Skeletal muscle tissue (tissue), 3 donors: ENCODE measurements at regions not wholly inside any gene's neighbourhood (a gene's known extent, or its start where the extent isn't known, plus 50 kb on each side); places are given as distances from the start of the nearest gene placed in this dataset.

Experiments
- H3K27ac ChIP-seq: one replicate; pipeline ENCODE4 v1.7.0; 2013; ENCODE audit warnings: mild to moderate bottlenecking, low read depth, low read length, inconsistent platforms
- H3K27me3 ChIP-seq, 3 donors: one replicate each; pipeline ENCODE4 v1.7.0; 2013; ENCODE audit warnings: low read length in 3 of 3; ENCODE audit not compliant: control insufficient read depth in 3 of 3, insufficient read depth in 3 of 3
- H3K36me3 ChIP-seq, 3 donors: one replicate each; pipeline ENCODE4 v1.7.0; 2013; ENCODE audit warnings: low read length in 3 of 3; ENCODE audit not compliant: control insufficient read depth in 3 of 3, insufficient read depth in 3 of 3
- H3K4me1 ChIP-seq, 3 donors: one replicate each; pipeline ENCODE4 v1.7.0; 2013; ENCODE audit warnings: low read length in 3 of 3, mild to moderate bottlenecking in 3 of 3; ENCODE audit not compliant: control insufficient read depth in 3 of 3, insufficient read depth in 3 of 3
- H3K4me3 ChIP-seq, 3 donors: one replicate each; pipeline ENCODE4 v1.7.0; 2013; ENCODE audit warnings: low read length in 3 of 3
- H3K9ac ChIP-seq, 3 donors: one replicate each; pipeline ENCODE4 v1.7.0; 2013; ENCODE audit warnings: low read length in 3 of 3, mild to moderate bottlenecking in 3 of 3, moderate library complexity in 2 of 3, low read depth in 1 of 3
- H3K9me3 ChIP-seq, 3 donors: one replicate each; pipeline ENCODE4 v1.7.0; 2013; ENCODE audit warnings: low read length in 3 of 3; ENCODE audit not compliant: control insufficient read depth in 3 of 3
- donor health status: Osteomylitis.

- Histone ChIP-seq H3K36me3 (no peaks in the 10 kb centered on the region), H3K27ac (no peak overlapping the region), H3K9ac (no peak overlapping the region), H3K27me3 (no peaks in the 10 kb centered on the region), H3K9me3 (no peaks in the 10 kb centered on the region), H3K4me3 (no peak overlapping the region), H3K4me1 (peaks cover 0 to 2% (median 0%) of the 10 kb centered on the region in 3 donors)
Measured at GRCh38 chr6:147621263-147621662, 112.8 kb downstream of the SAMD5 start.

- Histone ChIP-seq H3K27ac (no peak overlapping the region), H3K4me1 (peaks cover 0 to 2% (median 0%) of the 10 kb centered on the region in 3 donors), H3K9ac (no peak overlapping the region), H3K9me3 (no peaks in the 10 kb centered on the region), H3K36me3 (no peaks in the 10 kb centered on the region), H3K4me3 (no peak overlapping the region), H3K27me3 (no peaks in the 10 kb centered on the region)
Measured at GRCh38 chr6:147621961-147622360, 113.5 kb downstream of the SAMD5 start.

GRCh38 chr6:147624946-147625515 lies 116.5 kb downstream of the SAMD5 start:
- Histone ChIP-seq H3K27ac (no peak overlapping the region), H3K9me3 (no peaks in the 10 kb centered on the region), H3K9ac (no peak overlapping the region), H3K4me3 (no peak overlapping the region), H3K4me1 (peaks cover 0 to 2% (median 0%) of the 10 kb centered on the region in 3 donors), H3K27me3 (no peaks in the 10 kb centered on the region), H3K36me3 (no peaks in the 10 kb centered on the region)

DNA sequence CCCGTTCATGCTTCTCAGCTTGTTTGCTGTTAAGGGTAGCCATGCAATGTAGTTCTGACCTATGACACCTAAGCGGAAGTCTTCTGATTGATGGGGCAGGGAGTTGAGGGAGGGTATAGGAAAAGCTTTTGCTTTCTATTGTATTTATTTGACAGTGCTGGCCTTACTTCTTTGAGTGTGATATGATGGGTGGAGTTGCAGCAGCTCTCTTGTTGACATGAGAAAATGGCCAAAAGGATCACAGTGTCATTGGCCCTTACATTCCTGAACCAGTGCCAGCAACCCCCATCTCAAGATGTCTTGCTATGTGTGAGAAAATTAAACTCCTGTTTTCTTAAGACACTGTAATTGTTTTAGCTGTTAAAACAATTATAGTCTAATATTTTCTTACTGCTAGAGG lies 117.5 kb downstream of the SAMD5 start:
- no peak overlapping the region for H3K4me3 ChIP-seq
- no peak overlapping the region for H3K9ac ChIP-seq
- no peaks in the 10 kb centered on the region for H3K9me3 ChIP-seq
- H3K36me3 ChIP-seq, result no peaks in the 10 kb centered on the region
- H3K27ac ChIP-seq, result no peak overlapping the region
- H3K4me1 ChIP-seq, result peaks cover 0 to 2% (median 0%) of the 10 kb centered on the region in 3 donors
- H3K27me3 ChIP-seq, result no peaks in the 10 kb centered on the region

DNA sequence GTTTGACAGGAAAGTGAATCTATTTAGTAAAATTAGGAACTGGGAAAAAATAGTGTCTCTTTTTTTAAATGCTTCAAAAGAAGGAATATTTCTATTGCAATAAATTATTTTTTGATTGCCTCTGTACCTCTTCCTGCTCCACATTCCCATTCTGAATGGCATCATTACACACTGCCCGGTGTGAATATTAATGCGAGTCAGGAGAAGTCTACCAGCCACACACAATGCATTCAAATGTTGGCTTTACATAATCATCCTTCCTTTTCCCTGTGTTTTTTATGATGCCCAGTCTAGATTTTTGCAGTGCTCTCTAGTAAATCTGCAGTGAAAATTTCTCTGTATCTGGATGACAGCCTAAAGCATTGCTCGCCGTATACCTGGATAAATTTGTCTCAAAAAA lies 118.9 kb downstream of the SAMD5 start:
- Histone ChIP-seq H3K4me1 (peaks cover 0 to 2% (median 0%) of the 10 kb centered on the region in 3 donors), H3K9ac (no peak overlapping the region), H3K36me3 (no peaks in the 10 kb centered on the region), H3K27me3 (no peaks in the 10 kb centered on the region), H3K4me3 (no peak overlapping the region), H3K27ac (no peak overlapping the region), H3K9me3 (no peaks in the 10 kb centered on the region)

GRCh38 chr6:147633191-147633590 lies 124.7 kb downstream of the SAMD5 start:
- Histone ChIP-seq H3K4me1 (no peaks in the 10 kb centered on the region), H3K36me3 (no peaks in the 10 kb centered on the region), H3K4me3 (no peak overlapping the region), H3K9me3 (no peaks in the 10 kb centered on the region), H3K27me3 (no peaks in the 10 kb centered on the region), H3K27ac (no peak overlapping the region), H3K9ac (no peak overlapping the region)

DNA sequence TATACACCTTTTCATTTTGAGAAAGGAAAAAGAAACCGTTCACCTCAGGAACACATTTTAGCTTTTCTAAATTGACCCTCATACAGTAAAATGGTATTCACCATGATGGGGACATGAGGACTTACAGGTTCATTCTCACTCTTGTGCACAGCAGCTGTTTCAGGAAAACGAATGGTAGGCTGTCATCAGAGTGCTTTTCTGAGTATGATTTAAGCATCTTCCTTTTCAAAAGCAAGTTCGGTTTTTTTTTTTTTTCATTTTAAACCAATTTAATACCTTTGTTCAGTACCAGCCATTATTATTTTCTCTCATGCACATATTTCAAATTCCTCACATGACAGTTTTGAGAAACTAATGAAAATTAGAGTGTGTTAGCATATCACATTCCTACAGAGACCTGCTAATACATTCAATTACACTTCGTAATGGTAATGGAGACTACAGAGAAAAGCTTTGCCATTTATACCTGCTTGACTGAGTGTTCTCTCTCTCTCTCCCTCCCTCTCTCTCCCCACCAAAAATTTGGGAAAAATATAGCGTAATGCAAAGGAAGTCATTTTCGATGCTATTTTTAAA lies 129.2 kb downstream of the SAMD5 start:
- Histone ChIP-seq H3K27ac (no peak overlapping the region), H3K36me3 (no peaks in the 10 kb centered on the region), H3K4me1 (no peaks in the 10 kb centered on the region), H3K9ac (no peak overlapping the region), H3K27me3 (peaks cover 0 to 2% (median 0%) of the 10 kb centered on the region in 3 donors), H3K9me3 (no peaks in the 10 kb centered on the region), H3K4me3 (no peak overlapping the region)

DNA sequence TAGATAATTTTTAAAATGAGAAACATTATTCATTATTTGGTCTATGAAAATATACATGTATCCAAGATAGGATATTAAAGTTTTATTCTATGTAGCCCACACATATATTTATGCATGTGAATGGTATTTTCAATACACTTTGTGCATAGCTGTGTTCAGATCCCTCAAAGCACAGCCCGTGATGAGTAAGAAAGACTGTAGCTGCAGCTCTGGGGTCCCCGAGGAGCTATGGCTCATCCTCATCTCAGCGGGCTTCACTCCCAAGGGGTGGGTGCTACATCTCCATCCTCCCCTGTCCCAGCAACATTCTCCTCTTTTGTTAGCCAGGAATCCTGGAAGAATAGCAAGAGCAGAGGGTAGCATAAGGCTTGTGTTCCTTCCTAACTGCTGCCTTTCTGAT lies 130.8 kb downstream of the SAMD5 start:
- H3K4me3 ChIP-seq, result no peak overlapping the region
- H3K9me3 ChIP-seq, result no peaks in the 10 kb centered on the region
- H3K27me3 ChIP-seq, result peaks cover 0 to 2% (median 0%) of the 10 kb centered on the region in 3 donors
- no peaks in the 10 kb centered on the region for H3K4me1 ChIP-seq
- H3K9ac ChIP-seq, result no peak overlapping the region
- H3K36me3 ChIP-seq, result no peaks in the 10 kb centered on the region
- no peak overlapping the region for H3K27ac ChIP-seq

- peaks cover 0 to 2% (median 0%) of the 10 kb centered on the region in 3 donors for H3K27me3 ChIP-seq
- no peak overlapping the region for H3K27ac ChIP-seq
- no peaks in the 10 kb centered on the region for H3K4me1 ChIP-seq
- H3K4me3 ChIP-seq, result no peak overlapping the region
- H3K36me3 ChIP-seq, result no peaks in the 10 kb centered on the region
- H3K9me3 ChIP-seq, result no peaks in the 10 kb centered on the region
- H3K9ac ChIP-seq, result no peak overlapping the region
Measured at GRCh38 chr6:147640606-147641005, 132.1 kb downstream of the SAMD5 start.

- H3K9me3 ChIP-seq, result no peaks in the 10 kb centered on the region
- no peak overlapping the region for H3K9ac ChIP-seq
- peaks cover 0 to 2% (median 0%) of the 10 kb centered on the region in 3 donors for H3K27me3 ChIP-seq
- H3K36me3 ChIP-seq, result no peaks in the 10 kb centered on the region
- H3K27ac ChIP-seq, result no peak overlapping the region
- no peaks in the 10 kb centered on the region for H3K4me1 ChIP-seq
- no peak overlapping the region for H3K4me3 ChIP-seq
Measured at GRCh38 chr6:147641511-147641910, 133.0 kb downstream of the SAMD5 start.
